Stimulated activated CD4-positive, alpha-beta T cell treated with anti-CD3 and anti-CD28 coated beads, Interleukin-2, amount 100 ng/mL, for 24 hours (primary cell): ENCODE measurements at regions not wholly inside any gene's neighbourhood (a gene's known extent, or its start where the extent isn't known, plus 50 kb on each side); places are given as distances from the start of the nearest gene placed in this dataset.

Source experiments
- DNase-seq, 2 donors: peaks; one replicate each; pipeline ENCODE4 v3.0.0-alpha.2; 2020

- no peak for DNase-seq
These were observed 122.2 kb upstream of the SLC24A5 start for GRCh38 chr15:47998619-47999019.

- no peak for DNase-seq
These were observed 119.3 kb upstream of the SLC24A5 start for GRCh38 chr15:48001393-48002039.

DNA sequence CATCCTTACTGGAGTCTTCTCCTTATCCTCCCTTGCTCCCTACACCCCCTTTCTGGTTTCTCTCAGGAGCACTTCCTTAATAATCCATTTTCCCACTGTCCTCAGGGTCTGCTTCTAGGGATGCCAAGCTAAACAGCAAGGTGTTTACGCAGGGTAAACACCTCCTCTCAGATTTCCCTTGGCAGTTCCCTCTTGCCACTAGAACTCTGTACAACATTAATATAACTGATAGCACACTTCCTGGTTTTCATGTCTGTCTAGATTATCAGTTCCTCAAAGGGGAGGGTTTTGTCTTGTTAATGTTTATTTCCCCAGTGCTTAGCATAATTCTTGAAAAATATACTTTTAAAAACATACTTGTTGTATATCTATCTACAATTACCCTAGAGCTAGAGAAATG lies 118.0 kb upstream of the SLC24A5 start:
- DNase-seq: no peak

DNA sequence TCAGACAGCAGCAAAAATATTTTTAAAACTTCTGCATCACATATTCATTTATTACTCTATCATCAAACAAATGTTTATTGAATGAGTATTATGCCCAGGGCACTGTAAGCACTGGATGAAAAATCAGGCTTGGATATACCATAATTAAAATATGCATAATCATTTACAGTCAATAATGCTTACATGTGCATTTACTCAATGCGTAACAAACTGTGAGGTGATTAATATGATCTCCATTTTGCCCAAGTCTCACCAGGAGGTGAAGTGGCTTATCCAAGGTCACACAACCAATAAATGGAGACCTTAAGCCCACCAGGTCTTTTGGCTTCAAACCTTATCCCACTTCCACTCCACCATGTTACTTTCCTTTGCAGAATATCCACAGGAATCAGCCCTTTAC lies 117.3 kb upstream of the SLC24A5 start:
- DNase-seq: no peak

GRCh38 chr15:48005077-48005476 lies 115.7 kb upstream of the SLC24A5 start:
- no peak for DNase-seq

- no peak for DNase-seq
These were observed 114.7 kb upstream of the SLC24A5 start for GRCh38 chr15:48006031-48006511.

GRCh38 chr15:48010316-48010715 lies 110.5 kb upstream of the SLC24A5 start:
- no peak for DNase-seq

DNA sequence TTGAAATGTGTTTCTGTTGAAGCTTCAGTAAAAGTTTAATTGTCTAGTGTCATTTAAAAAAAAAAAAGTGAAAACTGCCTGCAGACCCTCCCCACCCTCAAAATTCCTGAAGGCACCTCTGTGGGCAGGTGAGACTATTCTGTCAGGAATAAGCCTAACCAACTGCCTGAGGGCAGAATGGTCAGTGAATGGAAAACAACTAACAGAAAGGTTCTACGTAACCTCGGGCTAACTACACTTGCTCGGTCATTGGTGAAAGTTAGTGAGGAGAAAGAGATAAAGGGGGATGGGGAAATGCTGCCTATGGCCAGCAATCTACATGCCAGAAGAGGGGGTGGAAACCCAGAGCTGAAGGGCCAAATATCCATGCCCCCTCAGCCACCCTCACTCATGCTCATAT lies 108.6 kb upstream of the SLC24A5 start:
- DNase-seq: no peak

DNA sequence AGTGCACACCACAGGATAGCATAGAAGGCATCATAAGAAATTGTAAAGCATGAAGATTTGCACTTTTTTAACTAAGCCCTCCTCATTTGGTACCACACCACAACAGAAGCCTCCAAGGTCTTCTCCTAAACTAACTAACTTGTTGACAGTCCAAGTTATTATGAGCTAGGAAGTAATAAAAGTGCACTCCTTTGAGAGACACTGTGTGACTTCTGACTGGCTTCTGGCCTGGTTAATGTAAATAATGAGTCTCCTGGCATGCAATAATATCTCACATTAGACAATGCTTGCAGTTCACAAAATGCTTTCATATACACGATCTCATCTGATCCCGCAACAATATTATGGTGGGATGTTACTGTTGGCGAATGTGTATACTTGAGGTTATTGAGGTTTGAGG lies 103.9 kb upstream of the SLC24A5 start:
- DNase-seq: no peak

GRCh38 chr15:48017747-48018146 lies 103.0 kb upstream of the SLC24A5 start:
- DNase-seq: no peak

DNA sequence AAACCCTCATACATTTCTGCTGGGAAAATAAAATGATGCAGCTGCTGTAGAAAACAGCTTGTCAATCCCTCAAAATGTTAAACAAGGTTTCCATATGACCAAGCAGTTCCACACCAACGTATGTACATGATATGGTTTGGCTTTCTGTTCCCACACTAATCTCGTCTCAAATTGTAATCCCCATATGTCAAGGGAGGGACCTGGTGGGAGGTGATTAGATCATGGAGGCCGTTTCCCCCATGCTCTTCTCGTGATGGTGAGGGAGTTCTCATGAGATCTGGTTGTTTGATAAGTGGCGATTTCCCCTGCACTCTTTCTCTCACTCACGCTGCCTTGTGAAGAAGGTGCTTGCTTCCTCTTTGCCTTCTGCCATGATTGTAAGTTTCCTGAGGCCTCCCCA lies 100.6 kb upstream of the SLC24A5 start:
- no peak for DNase-seq

DNA sequence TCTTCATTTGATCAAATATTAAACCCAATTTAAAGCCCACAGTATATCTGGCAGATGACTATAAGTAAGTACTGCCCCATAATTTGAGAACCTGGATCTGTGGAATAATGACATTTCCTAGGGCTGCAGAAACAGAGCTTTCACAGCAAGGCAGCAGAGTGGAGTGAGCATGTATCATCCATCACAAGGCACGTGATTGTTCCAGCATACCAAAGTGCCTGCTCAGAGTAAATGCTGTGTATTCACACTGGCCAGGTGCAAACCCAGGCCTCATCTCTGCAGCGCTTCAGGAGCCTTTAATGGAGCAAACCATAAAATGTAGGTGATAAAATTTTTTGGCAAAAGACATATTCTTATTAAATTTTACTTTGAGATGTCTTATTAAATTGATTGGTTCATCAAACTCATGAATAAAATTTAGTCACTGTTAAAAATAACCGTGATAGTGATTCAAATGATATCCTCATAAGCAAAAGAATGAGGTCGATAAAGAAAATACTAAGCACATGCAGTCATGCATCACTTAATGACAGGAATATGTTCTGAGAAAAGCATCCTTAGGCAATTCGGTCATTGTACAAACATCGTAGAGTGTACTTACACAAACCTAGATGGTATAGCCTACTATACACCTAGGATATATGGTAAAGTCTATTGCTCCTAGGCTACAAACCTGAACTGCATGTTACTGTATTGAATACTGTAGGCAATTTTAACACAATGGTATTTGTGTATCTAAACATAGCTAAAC lies 99.3 kb upstream of the SLC24A5 start:
- no peak for DNase-seq

GRCh38 chr15:48025118-48025517 lies 95.7 kb upstream of the SLC24A5 start:
- DNase-seq: no peak

- DNase-seq: no peak
These were observed 92.1 kb upstream of the SLC24A5 start for GRCh38 chr15:48028712-48029111.

DNA sequence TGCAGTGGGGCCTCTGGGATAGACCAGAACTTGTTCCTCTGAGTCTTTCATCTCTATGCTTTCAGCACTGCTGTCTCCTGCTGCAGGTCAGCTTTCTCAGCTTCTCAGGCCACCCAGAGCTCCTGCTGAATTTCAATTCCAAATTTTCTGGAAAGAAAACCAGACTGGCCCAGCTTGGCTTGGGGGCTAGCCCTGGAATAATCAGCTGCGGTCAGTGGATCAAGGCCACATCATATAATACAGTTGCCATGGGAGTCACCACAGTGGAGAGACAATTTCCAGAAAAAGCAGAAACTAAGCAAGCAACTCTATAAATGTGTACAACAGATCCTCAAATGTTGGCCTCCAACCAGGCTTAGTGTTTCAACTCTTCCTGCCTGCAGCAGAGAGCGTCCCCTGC lies 91.1 kb upstream of the SLC24A5 start:
- no peak for DNase-seq

DNA sequence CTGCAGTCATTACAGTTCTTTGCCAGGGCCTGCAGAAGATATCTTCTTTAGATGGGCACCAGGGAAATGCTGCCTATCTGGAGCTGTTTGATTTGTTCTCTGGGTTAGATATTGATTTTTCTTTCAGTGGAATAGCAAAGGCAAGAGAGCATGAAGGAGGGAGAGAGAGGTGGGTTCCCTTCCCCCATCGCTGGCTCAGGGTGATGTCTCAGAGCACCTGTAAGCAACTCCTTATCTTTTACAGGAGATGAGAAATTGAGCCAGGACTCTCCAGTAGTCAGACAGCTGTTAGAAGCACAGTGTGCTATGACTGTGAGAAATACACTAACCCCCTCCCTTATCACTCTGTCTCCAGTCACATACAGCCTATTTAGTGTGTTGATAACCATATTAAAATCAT lies 89.3 kb upstream of the SLC24A5 start:
- DNase-seq: no peak

- DNase-seq: no peak
These were observed 88.8 kb upstream of the SLC24A5 start for GRCh38 chr15:48031973-48032372.

GRCh38 chr15:48032911-48033310 lies 87.9 kb upstream of the SLC24A5 start:
- no peak for DNase-seq

DNA sequence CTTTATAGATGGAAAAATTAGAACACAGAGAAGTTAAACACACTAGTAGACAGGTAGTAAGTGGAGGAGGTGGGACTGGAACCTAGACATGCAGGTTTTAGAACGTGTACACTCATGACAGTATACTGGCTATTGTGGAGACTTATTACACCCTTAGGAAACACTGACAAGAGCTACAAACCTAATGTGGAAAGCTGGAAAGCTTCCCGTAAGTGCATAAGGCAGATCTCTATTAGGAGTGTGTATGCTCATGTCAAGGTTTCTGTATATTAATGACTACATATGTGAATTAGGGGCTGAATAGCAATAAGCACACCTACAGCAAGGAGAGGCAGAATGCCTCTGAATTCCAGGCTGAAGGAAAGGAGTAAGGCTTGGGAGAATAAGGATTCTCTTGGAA lies 82.6 kb upstream of the SLC24A5 start:
- DNase-seq: no peak

DNA sequence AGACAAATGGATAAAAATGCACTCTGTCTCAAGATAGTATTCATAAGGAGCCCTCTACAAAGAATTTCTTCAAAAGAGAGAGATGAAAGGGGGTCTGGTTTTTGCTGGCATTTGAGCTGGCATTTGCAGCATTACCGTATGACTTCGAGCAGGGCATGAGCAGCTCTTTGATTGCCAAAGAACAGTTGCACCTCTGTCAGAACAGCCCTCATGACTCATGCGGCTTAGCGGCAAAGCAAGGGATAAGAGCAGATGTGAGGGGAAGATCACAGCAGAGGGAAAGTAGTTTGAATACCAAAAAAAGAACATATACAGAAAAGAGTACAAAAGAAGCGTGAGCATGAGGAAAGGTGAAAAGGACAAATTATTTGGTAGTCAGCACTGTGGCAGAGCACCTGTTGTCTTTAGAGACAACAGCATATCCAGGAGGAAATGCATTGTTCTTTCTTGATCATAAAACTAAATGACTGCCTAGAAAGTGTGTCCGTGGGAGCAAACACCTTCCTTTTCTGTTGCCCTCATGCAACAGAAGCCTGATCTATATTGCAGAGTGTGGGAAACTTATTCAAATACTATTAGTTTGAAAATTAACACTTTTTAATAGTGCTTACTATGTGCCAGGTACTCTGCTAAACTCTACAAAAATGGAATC lies 80.5 kb upstream of the SLC24A5 start:
- no peak for DNase-seq

- no peak for DNase-seq
These were observed 79.3 kb upstream of the SLC24A5 start for GRCh38 chr15:48041454-48041853.

GRCh38 chr15:48046813-48047438 lies 73.9 kb upstream of the SLC24A5 start:
- DNase-seq: no peak

- no peak for DNase-seq
These were observed 71.1 kb upstream of the SLC24A5 start for GRCh38 chr15:48049736-48050135.

DNA sequence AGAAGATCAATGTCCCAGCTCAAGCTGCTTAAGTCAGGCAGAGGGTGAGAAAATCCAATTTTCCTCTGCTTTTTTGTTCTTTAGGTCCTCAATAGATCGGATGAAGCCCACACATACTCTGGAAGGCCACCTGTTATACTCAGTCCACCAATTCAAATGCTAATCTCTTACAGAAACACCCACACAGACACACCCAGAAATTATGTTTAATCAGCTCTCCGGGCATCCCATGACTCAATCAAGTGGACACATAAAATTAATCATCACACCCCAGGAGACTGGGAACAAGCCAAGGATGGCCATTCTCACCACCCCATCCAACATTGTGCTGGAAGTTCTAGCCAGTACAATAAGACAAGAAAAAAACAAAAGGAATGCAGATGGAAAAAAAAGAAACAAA lies 67.8 kb upstream of the SLC24A5 start:
- no peak for DNase-seq
